ENCODE measurements at regions not wholly inside any gene's neighbourhood (a gene's known extent, or its start where the extent isn't known, plus 50 kb on each side); places are given as distances from the start of the nearest gene placed in this dataset.
A peak's percentile ranks its signal among the peaks of the same experiment; 100 is the strongest.

DNA sequence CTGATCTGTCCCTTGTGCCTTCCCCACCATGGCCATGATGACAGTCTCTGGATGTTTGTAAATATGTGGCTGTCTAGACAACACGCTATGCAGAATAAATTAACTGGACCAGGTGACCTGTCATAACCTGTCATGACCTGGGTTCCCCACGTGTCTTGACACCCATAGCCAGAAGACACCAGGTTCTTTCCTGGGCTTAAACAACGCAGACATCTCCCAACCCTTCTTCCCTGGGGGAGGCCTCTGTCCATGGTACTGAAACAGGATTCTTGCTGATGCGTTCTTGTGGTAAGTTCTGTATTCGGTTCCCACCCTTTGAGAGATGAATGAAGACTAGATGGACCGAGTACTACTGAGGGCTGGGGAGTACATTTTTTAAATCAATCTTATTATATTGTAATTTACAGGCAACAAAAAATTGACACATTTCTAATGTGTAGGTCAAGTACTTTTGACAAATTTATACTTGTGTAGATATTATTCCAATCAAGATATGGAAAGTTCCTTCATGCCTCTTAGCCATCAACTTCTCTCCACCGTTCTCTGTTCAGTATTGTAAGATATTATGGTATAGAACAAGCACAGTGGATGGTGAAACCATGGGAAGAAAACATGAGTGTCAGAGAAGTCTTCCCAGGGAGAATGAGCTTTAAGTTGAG lies 738.8 kb downstream of the PTPRU start:
- DNase-seq: peak; percentile 27

DNA sequence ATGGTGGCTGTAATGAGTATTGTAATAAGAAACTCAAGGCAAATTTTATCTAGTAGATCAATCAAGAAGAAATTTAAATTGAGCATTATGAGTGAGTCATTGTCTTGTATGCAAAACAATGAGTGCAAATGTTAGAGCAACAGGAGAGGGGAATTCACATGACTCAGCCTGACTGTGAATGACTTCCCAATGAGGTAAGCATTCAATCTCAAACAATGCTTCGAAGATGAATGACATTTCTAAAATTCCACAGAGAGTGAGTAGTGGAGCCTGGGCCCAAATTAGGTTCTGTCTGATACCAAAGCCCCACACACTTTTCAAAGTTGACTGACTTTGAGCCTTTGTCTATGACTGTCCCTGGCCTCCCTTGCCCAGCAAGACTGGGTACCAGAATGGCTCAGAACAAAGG lies 738.0 kb downstream of the PTPRU start:
- DNase-seq: no peak

DNA sequence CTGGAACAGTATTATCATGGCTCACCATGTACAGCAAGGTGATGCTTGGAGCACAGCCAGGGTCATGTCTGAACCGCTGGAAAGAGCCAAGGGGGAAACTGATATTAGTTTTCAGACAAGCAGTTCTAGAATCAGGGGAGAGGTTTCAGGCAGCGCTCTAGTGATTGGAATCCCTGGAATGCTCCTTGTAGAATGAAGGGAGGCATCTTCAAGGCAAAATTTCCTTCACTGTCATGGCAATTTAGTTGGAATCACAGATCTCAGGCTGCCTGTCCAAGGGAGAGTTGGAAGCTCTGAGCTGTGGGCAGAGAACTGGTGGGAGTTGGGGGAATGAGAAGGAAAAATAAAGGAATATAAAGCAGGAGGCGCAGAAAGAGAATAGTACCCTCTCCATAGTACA lies 737.1 kb downstream of the PTPRU start:
- no peak for DNase-seq

DNA sequence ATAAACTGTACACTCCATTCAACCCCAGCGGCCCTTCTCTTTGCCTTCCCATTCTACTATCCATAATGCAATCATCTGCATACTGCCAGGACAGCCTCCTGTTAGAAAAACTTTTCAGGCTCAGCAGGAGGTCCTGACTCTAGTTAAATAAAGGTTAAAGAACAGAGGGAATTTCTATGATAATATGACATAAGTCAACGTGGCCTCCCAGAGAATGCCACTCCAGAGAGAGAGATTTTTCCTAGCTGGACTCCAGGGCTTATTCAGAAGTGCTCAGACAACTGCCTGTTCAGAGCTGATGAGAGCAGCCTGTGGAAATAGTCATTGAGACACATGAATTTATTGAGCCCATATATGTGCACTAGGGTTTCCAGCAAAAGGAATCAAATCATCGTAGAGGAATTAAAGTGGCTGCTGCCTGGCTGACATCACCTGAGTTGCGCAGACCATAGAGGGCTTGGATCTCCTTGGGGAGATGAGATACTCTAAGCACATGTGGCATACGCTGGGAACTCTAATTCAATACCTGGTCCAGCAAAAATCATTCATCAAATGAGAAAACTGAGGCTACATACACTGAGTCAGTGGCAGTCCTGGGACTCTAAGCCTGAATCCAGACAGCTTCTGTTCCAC lies 736.2 kb downstream of the PTPRU start:
- no peak for DNase-seq

DNA sequence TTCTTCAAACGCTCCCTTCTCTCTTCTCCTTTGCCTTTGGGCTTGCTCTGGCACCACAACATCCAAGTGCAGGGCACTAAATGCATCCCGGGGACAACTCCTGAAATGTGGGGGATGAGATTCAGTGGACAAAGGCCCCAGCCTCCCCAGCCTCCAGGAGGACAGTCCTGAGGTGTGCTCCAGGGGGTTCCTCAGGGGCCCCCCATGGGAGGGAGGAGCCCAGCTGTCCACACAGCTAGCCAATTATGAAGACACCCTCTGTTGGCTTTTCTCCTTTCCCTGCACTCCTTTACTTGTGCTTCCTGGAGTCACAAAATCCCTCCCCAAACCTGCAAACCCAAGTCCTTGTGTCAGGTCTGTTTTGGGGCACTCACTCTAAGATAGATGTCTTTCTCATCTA lies 735.4 kb downstream of the PTPRU start:
- no peak for DNase-seq

DNA sequence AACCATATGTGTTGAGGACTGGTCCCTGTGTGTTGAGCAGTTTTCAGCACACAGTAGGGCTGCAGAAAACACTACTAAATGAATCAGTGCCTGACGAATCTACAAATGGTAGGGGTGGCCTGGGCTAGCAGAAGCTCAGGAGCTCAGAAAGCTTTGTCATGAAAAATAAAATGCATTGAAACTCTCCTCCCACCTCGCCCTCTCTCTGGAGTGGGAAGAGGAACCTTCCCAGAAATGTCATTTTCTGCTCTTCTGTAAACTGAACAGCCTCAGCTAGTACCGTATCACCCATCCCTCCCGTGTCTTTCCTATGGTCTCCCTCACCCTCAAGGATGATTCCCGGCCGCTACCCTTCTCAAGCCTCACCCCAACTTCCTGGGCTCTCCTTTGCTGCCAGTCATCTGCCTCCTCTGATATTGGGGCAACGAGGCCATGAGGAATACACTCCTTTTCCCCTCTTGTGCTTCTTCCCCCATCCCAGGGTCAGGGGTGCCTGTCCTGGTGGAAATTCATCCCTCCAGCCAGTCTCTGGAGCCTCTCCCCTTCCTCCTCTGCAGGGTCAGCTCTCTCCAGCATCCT lies 734.5 kb downstream of the PTPRU start:
- no peak for DNase-seq

DNA sequence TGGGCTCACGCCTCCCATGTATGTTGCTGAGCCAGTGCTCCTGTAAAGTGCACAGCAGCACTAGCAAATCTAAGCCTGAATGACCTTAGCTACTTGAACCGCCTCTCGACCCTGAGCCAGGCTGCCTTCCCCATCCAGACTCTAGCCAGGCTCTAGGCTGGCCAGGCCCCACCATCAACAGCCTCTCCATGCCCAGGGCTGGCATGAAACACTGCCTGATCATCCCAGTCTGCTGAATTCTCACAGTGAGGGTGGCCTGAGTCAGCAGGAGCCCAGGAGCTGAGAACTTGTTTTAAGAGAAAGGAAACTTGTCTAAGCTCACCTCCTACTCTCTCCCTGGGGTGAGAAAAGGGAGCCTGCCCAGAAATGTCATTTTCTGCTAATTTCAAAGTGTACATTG lies 733.3 kb downstream of the PTPRU start:
- DNase-seq: no peak

DNA sequence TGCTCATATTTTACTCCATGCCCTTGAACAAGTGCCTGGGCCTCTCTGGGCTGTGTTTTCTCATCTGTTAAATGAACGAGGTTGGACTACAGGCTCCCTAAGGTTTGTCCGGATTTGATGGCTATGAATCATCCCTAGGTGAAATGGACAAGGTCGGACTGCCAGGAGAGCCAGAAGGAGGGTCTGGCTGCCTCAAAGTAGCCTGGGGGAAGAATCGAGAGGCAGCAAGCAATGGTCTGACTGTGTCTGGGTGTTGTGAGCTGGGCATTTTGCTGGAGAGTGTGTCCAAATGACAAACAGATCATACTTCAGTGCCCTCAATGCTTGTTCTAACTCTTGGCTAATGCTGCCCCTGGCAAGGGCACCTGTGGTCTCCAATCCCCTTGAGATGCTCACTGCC lies 730.9 kb downstream of the PTPRU start:
- DNase-seq: no peak

DNA sequence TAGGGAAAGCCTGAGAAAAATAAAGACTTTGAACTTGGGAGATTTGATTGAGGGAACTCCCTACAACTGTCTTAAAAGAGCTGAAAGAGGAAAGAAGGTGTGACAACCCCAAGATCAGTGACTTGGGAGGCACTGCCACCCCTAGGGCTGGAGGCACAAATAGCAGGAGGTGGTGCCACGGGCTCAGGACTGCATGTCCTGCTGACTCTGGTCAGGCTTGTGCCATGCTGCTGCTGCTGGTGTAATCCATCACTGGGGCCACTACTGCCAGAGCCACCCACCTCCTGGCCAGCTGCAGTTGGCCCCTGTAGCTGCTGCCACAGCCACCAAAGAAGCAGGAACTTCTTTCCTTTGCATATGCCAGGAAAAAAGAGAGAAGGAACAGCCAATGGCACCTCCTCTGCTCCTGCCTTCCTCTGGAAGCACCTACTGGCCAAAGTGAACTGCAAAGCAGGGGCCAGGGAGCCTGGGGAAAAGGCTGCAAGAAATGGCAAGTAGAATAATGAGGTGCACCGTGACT lies 730.3 kb downstream of the PTPRU start:
- no peak for DNase-seq

DNA sequence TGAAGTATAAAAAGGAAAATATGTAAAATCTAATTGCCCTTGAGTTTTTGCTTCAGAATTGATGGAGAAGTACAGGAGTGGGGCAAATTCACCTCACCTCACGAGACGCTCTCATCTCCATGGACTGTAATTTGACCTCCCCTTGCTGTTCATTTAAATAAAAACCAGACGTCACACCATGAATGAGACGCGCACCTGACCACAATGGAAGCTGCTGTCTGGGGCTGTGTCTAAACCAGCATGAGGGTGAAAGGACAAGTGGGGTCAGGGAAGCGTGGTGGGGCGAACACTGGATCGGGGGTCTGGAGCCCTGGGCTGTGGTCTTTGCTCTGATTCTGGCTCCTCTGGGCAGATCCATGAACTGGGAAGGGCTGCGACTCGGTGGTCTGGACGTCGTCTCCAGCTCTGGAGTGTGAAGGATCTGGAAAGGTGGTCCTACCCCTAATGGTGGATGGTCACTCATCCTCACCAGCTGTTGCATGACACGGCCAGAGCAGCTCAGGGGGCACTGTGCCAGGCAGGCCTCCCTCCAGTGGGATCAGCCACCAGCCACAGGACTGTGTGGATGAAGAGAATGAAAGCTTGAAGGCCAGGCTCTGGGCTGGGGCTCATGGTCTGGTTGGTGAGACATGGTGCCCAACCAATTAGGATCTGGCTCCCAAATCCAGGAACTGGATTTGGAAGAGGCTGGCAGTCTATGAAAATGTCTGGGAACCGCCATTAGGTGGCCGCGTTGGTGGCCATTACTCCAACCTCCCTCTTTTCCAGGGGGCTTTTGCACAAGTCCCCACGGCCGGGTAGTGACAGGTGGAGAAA lies 728.6 kb downstream of the PTPRU start:
- no peak for DNase-seq

DNA sequence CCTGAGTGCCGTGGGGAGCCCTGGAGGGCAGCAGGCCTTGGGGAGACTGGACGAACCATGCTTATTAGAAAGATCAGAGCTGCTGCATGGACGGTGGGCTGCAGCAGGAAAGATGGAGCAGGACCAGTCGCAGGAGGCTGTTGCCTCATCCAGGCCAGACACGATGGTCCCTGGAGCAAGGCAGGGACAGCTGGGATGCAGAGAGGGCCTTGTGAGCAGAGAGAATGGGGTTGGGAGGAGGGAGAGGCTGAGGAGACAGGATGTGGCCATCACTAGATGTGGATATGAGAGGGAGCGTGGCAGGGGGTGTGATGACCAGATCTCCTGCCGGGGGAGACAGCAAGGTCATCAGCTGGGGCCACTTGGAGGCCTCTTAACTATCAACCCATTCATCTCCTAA lies 727.6 kb downstream of the PTPRU start:
- no peak for DNase-seq

DNA sequence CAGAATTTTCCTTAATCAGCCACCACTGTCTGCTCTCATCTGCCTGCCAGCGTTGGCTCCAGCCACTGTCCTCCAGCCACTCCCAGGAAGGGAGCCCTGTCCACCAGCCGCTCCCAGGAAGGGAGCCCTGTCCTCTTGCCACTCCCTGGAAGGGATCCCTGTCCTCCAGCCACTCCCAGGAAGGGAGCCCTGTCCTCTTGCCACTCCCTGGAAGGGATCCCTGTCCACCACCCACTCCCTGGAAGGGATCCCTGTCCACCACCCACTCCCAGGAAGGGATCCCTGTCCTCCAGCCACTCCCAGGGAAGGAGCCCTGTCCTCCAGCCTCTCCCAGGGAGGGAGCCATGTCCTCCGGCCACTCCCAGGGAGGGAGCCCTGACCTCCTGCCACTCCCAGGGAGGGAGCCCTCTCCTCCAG lies 726.5 kb downstream of the PTPRU start:
- DNase-seq: no peak

DNA sequence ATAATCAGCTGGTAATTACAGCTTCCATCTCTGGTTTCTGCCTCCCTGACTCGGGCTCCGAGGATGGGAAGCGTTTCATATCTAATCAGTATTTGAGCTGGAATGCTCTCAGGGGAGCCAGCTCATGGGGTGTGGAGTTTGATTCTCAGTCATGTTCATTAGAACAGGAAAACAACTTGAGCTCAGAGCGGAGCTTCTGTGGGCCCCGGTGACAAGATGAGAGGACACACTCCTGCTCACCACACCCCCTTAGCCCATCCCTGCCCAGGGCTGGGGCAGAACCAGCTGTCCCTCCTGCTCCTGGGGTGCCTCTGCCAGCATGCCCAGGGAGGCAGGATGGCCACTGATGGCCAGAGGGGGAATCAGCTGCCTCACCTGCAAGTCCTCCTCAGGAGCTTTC lies 726.0 kb downstream of the PTPRU start:
- no peak for DNase-seq

DNA sequence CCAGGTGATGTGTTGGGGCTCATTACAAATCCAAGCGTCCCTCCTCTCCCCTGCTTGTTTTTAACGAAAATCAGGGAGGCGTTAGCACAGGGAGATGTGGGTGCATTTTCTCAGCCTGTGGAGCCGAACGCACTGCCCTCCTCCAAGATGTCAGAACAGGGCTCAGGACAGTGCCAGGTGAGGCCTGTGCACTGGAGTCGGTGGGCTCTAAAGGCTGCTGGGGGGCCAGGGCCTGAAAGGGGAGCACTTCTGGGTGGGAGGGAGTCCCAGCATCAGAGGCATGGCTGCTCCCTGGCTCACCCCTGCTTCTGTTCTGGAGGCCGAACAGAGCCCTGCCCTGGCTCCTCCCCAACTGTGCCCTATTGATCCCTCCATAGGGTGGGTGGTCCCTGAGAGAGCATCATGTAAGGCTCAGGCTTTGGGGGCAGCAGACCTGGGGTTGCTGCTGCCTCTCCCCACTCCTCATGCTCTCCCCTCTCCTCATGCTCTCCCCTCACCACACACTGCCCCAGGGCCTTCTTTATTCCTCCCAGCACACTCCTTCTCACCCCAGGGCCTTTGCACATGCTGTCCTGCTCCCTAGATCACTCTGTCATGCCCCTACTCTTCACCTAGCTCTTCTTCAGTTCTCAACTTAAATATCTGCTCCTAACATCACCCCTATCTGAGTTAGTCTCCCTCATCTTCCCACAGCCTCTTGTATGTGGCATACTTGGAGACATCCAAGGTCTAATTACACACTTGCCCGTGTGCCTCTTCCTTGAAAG lies 725.2 kb downstream of the PTPRU start:
- DNase-seq: no peak

DNA sequence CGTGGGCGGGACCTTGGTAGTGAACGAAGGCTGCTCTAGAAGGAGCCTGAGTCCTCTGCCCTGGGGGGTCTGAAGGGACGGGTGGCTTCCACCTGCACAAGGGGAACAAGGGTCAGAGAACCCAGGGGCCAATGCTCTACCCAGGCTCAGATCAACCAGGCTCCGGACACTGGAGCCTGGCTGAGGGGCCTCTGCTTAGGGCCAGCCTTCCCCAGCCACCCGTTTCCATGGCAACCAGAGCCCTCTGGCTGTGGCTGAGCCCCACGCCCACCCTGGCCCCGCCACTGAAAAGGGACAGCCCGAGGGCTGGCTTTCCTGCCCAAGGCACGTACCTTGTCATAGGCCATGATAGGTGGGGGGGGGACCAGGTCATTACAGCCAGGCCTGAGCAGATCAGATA lies 724.6 kb downstream of the PTPRU start:
- no peak for DNase-seq

DNA sequence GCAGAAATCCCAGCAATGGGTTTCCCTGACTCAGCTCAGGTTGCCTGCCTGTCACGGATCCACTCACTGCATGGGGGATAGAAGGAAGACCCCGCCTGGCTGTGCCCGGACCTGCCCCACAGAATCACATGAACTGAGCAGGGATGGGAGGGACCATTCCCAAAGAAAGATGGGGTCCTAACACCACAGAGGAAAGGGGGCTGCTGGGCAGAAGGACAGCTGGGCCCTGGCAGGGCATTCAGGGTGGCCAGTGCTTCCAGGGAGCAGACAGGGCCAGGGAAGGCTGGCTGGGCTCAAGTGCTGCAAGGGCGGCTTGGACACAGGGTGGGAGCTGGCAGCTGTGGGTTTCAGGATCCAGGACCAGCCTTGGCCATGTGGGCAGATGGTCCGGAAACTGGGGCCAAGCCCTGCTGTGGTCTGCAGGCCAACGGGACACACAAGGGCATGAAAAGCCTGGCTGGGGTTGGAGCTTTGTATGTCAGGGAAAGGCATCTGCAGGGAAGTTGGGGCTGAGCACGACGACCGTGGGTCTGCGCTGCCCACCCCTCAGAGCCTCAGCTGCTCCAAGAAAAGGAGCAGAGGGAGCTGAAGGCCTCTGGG lies 723.9 kb downstream of the PTPRU start:
- DNase-seq: no peak

DNA sequence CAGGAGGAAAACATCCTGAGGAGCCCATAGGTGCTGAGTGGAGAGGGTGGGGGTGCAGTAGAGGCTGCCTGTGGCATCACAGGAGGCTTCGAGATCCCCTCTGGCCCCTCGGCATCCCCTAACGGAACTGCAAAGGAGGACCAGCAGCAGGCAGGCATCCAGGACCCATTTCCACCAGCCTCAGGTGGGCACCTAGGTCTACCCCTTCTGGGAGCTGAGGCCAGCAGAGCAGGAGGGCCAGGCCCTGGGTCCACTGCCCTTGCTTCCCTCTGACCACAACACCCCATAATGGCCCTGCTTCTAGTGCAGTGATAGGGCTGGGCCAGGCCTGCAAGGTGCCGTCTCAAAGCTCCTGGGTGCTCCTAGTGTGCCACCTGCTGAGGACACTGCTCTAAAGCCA lies 723.0 kb downstream of the PTPRU start:
- DNase-seq: no peak

DNA sequence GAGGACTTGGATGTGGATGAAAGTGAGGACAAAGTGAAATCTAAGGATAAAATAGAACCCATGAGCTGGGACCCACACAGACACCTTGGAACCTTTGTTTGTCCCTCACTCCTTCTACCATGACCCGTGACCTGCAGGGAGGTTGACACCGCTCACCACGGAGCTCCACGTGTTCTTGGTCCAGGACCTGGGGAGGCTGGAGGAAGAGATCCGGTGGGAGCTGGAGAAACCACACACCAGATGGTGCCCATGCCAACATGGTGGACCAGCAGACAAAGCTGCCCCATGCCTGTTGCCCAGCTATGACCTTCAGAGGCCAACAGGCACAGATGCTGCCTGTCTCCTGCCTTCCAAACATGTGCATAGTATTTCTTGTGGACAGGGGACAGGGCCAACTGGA lies 721.9 kb downstream of the PTPRU start:
- DNase-seq: no peak

DNA sequence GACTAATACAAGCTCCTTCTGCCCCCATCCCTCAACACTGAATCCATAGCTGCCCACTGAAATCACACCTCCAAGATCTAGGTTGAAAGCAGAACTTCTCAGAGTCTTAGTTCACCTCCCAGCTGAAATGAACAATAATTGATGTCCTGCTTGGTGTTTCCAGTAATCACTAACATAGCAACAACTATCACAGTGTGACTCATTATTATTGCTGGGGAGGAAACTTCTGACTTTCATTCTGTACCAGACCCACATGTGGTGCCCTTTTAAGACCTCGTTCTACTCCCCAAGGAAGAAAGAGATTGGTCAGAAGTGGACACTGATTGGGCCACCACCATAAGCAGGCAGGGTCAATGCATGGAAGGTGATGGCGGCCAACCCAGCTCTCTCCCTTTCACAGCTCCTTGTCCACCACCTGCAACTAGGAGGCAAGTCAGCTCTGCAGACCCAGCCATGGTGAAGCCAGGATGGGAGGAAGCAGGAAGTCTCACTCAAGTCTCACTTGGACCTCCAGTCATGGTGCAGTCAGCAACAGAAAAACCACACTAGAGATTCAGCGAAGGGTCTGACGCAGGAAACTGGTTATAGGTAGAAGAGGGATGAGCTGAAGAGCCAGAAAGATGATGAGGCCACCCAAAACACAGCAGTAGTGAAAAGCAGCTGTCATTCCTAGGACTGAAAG lies 720.2 kb downstream of the PTPRU start:
- DNase-seq: no peak

DNA sequence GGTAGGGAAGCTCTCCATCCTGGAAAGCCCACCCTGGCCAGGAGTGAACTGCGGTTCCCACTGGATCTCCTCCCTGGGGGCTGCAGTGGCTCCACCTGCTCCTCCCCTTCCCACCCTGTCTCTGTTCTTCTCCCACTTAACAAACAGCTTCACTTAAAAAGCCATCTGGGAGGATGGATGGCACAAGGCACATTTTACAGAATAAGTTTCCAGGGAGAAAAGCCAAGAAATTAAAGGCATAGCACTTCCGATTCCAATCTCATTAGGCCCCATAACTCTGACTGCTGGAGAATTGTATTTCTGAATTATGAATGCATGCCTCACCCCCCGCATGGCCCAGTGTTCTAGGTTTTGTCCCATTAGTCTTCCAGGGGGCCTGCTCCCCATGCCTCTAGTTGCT lies 718.3 kb downstream of the PTPRU start:
- no peak for DNase-seq

DNA sequence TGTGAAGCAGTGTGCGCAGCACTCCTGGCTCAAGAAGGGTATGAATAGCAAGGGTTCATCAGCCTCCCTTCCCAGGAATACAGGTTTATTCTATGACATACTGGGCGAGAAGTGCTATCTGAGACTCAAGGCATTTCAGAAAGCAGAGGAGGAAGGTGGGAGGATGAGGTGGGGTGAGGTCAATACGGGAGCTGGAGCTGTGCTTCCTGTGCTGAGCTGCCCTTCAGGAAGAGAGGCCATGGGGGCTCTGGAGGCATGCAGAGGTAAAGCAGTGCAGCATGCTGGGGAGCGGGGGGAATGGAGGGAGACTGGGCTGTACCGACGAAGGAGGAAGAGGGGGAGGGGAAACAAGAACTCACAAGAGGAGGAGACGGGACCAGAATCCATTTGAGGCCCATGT lies 717.6 kb downstream of the PTPRU start:
- no peak for DNase-seq

DNA sequence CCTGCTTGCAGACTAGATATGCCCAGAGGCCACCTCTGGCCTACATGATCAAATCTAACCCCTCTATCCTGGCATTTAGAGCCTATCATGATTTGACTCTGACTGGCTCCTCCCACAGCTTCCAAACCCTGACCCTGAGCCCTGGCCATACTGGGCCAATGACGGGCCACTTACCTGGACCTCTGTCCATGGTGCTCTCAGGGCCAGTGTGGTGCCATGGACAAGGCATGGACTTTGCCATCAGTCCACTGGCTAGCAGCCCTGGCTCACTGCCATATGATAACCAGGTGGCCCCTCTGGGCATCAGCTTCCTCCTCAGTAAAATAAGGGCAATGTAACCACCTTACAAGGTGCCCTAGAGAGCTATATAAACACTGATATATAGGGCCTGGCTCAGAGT lies 713.4 kb downstream of the PTPRU start:
- DNase-seq: no peak
